H9 (cell line): ENCODE measurements at regions not wholly inside any gene's neighbourhood (a gene's known extent, or its start where the extent isn't known, plus 50 kb on each side); places are given as distances from the start of the nearest gene placed in this dataset.

Experiments used
- DNase-seq: peaks from one replicate; pipeline ENCODE4 v3.0.0-alpha.2; 2017
- H2AFZ ChIP-seq: one replicate; pipeline ENCODE4 v1.6.1; 2013; ENCODE audit warnings: mild to moderate bottlenecking, low read length, control low read depth, moderate library complexity
- H2AK5ac ChIP-seq: 2 replicates; pipeline ENCODE4 v1.6.1; 2013; ENCODE audit warnings: low read length, control low read depth, mixed read lengths; ENCODE audit not compliant: insufficient read length
- H2BK120ac ChIP-seq: one replicate; pipeline ENCODE4 v1.6.1; 2013; ENCODE audit warnings: low read depth, mild to moderate bottlenecking, low read length, control low read depth, inconsistent platforms; ENCODE audit not compliant: poor library complexity, severe bottlenecking
- H2BK12ac ChIP-seq: 2 replicates; pipeline ENCODE4 v1.6.1; 2013; ENCODE audit warnings: low read length, control low read depth, mixed read lengths, low read depth; ENCODE audit not compliant: insufficient read length
- H2BK15ac ChIP-seq: 2 replicates; pipeline ENCODE4 v1.6.1; 2013; ENCODE audit warnings: low read depth, low read length, control low read depth
- H2BK20ac ChIP-seq: one replicate; pipeline ENCODE4 v1.6.1; 2013; ENCODE audit warnings: low read depth, mild to moderate bottlenecking, low read length, control low read depth, inconsistent platforms; ENCODE audit not compliant: poor library complexity, severe bottlenecking
- H2BK5ac ChIP-seq: 2 replicates; pipeline ENCODE4 v1.6.1; 2013; ENCODE audit warnings: low read length, control low read depth, mixed read lengths; ENCODE audit not compliant: insufficient read length
- H3K14ac ChIP-seq: 2 replicates; pipeline ENCODE4 v1.6.1; 2013; ENCODE audit warnings: low read length, control low read depth; ENCODE audit not compliant: insufficient read depth
- H3K18ac ChIP-seq: 2 replicates; pipeline ENCODE4 v1.6.1; 2013; ENCODE audit warnings: low read depth, mild to moderate bottlenecking, mixed read lengths, low read length, control low read depth; ENCODE audit not compliant: insufficient read length
- H3K23ac ChIP-seq: 2 replicates; pipeline ENCODE4 v1.6.1; 2013; ENCODE audit warnings: low read length, control low read depth, mixed read lengths, low read depth; ENCODE audit not compliant: insufficient read length
- H3K23me2 ChIP-seq: 2 replicates; pipeline ENCODE4 v1.6.1; 2013; ENCODE audit warnings: low read depth, mild to moderate bottlenecking, mixed read lengths, low read length, control low read depth; ENCODE audit not compliant: insufficient read length, poor library complexity, severe bottlenecking
- H3K27ac ChIP-seq: 2 replicates; pipeline ENCODE4 v1.5.1; 2013; ENCODE audit warnings: low read length, control low read depth, mixed read lengths, low read depth; ENCODE audit not compliant: insufficient read length
- H3K27me3 ChIP-seq: 2 replicates; pipeline ENCODE4 v1.6.1; 2013; ENCODE audit warnings: low read length, control low read depth, inconsistent platforms; ENCODE audit not compliant: insufficient read depth
- H3K4ac ChIP-seq: 2 replicates; pipeline ENCODE4 v1.6.1; 2013; ENCODE audit warnings: low read depth, mild to moderate bottlenecking, control low read depth, inconsistent platforms, low read length, moderate library complexity
- H3K4me1 ChIP-seq: 2 replicates; pipeline ENCODE4 v1.6.1; 2013; ENCODE audit warnings: low read length, control low read depth, inconsistent platforms; ENCODE audit not compliant: insufficient read depth
- H3K4me2 ChIP-seq: 2 replicates; pipeline ENCODE4 v1.6.1; 2013; ENCODE audit warnings: low read length, control low read depth, mixed read lengths; ENCODE audit not compliant: insufficient read length, insufficient read depth
- H3K56ac ChIP-seq: 2 replicates; pipeline ENCODE4 v1.6.1; 2013; ENCODE audit warnings: low read depth, mild to moderate bottlenecking, mixed read lengths, low read length, control low read depth; ENCODE audit not compliant: insufficient read length
- H3K79me1 ChIP-seq: 2 replicates; pipeline ENCODE4 v1.6.1; 2013; ENCODE audit warnings: low read depth, mild to moderate bottlenecking, moderate library complexity, low read length, control low read depth, inconsistent platforms; ENCODE audit not compliant: insufficient read depth, poor library complexity, severe bottlenecking
- H3K79me2 ChIP-seq: 2 replicates; pipeline ENCODE4 v1.6.1; 2013; ENCODE audit warnings: low read length, control low read depth, inconsistent platforms; ENCODE audit not compliant: insufficient read depth
- H3K9ac ChIP-seq: 2 replicates; pipeline ENCODE4 v1.6.1; 2013; ENCODE audit warnings: low read length, control low read depth, mixed read lengths; ENCODE audit not compliant: insufficient read length; ENCODE audit errors: extremely low read depth
- H3K9me3 ChIP-seq: one replicate; pipeline ENCODE4 v1.6.1; 2013; ENCODE audit warnings: low read depth, low read length, inconsistent platforms; ENCODE audit not compliant: control insufficient read depth
- H3T11ph ChIP-seq: one replicate; pipeline ENCODE4 v1.6.1; 2013; ENCODE audit warnings: mild to moderate bottlenecking, low read length, control low read depth, inconsistent platforms
- H4K20me1 ChIP-seq: one replicate; pipeline ENCODE4 v1.6.1; 2013; ENCODE audit not compliant: control insufficient read depth, insufficient read length, insufficient read depth
- H4K5ac ChIP-seq: 2 replicates; pipeline ENCODE4 v1.6.1; 2013; ENCODE audit warnings: low read depth, mild to moderate bottlenecking, mixed read lengths, low read length, control low read depth; ENCODE audit not compliant: insufficient read length
- H4K8ac ChIP-seq: replicated peaks from 2 replicates; pipeline ENCODE4 v1.6.1; 2013; ENCODE audit warnings: low read length, control low read depth, mixed read lengths, low read depth; ENCODE audit not compliant: insufficient read length
- H4K91ac ChIP-seq: 2 replicates; pipeline ENCODE4 v1.6.1; 2013; ENCODE audit warnings: low read depth, mild to moderate bottlenecking, moderate library complexity, mixed read lengths, low read length, control low read depth; ENCODE audit not compliant: insufficient read length
- H3K27ac Mint-ChIP-seq, 3 experiments: 2 replicates in 2 of 3; 3 replicates in 1 of 3; pipeline ENCODE4 v1.8.0; 2020 to 2021; ENCODE audit warnings: mixed read lengths in 3 of 3, mild to moderate bottlenecking in 1 of 3, moderate library complexity in 1 of 3
- H3K27me3 Mint-ChIP-seq: 2 replicates; pipeline ENCODE4 v1.8.0; 2021; ENCODE audit warnings: low read depth, mild to moderate bottlenecking, moderate library complexity, mixed read lengths
- H3K36me3 Mint-ChIP-seq, 3 experiments: 2 replicates in 2 of 3; 3 replicates in 1 of 3; pipeline ENCODE4 v1.8.0; 2020 to 2021; ENCODE audit warnings: low read depth in 3 of 3, mixed read lengths in 3 of 3; ENCODE audit not compliant: insufficient read depth in 1 of 3
- H3K4me1 Mint-ChIP-seq, 2 experiments: 2 replicates each; pipeline ENCODE4 v1.8.0; 2020; ENCODE audit warnings: mixed read lengths in 2 of 2
- H3K4me3 Mint-ChIP-seq, 2 experiments: 2 replicates in 1 of 2; 3 replicates in 1 of 2; pipeline ENCODE4 v1.8.0; 2020 to 2021; ENCODE audit warnings: mild to moderate bottlenecking in 2 of 2, mixed read lengths in 2 of 2, moderate library complexity in 1 of 2
- H3K9me3 Mint-ChIP-seq, 2 experiments: 2 replicates in 1 of 2; 3 replicates in 1 of 2; pipeline ENCODE4 v1.8.0; 2020; ENCODE audit warnings: mild to moderate bottlenecking in 2 of 2, mixed read lengths in 2 of 2, moderate library complexity in 1 of 2
- WGBS: extraction: QIAGEN DNeasy Blood & Tissue Kit; methylation state at CpG from one replicate; pipeline ENCODE4 v1.1.7; 2013; ENCODE audit warnings: missing lambda C conversion rate, low lambda C conversion rate, mixed read lengths; ENCODE audit not compliant: insufficient read length; ENCODE audit errors: extremely low coverage; 5-methylcytosine and 5-hydroxymethylcytosine counted together
- TF ChIP-seq, protein P1 (sequence below): fragments of 200-600 bp; sonication (generic); conservative IDR thresholded peaks from 3 replicates; pipeline ENCODE4 v1.8.0; 2021; ENCODE audit warnings: antibody characterized with exemption, mild to moderate bottlenecking

DNA sequence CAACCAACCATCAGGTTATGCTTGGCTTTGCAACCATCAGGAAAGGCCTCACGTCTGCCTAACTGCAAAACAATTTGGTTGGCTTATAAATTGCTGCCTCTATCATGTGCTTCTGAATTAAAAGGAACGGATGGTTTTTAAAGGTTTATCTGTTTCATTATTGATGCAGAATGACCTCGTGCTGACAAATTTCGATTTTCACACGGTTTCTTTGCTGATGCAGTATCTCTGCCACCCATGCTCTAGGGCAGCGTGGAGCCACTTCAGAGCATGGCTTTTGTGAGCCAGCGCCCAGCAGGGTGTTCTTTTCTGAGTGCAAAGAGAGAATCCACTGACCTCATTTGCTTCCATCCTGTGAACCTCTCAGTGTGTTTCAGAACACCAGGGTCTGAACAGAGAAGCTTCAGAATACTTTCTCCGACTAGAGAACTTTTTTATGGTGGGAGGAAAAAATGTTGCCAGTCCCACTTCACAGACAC, 143.1 kb upstream of the L3MBTL4 start:
- peak; percentile 36 for DNase-seq
- no peak overlapping the region for H2BK12ac ChIP-seq
- TF ChIP-seq, protein P1, sequence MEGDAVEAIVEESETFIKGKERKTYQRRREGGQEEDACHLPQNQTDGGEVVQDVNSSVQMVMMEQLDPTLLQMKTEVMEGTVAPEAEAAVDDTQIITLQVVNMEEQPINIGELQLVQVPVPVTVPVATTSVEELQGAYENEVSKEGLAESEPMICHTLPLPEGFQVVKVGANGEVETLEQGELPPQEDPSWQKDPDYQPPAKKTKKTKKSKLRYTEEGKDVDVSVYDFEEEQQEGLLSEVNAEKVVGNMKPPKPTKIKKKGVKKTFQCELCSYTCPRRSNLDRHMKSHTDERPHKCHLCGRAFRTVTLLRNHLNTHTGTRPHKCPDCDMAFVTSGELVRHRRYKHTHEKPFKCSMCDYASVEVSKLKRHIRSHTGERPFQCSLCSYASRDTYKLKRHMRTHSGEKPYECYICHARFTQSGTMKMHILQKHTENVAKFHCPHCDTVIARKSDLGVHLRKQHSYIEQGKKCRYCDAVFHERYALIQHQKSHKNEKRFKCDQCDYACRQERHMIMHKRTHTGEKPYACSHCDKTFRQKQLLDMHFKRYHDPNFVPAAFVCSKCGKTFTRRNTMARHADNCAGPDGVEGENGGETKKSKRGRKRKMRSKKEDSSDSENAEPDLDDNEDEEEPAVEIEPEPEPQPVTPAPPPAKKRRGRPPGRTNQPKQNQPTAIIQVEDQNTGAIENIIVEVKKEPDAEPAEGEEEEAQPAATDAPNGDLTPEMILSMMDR, result no peak

More for the DNA sequence above, 143.1 kb upstream of the L3MBTL4 start:
- Histone ChIP-seq H3K4me2 (no peak overlapping the region), H3K79me1 (no peaks in the 10 kb centered on the region), H3K14ac (no peak overlapping the region), H3K56ac (no peak overlapping the region), H2BK5ac (no peak overlapping the region), H3K4me1 (peaks cover 12% of the 10 kb centered on the region; the same call in 1 of the 2 replicates), H3K79me2 (no peaks in the 10 kb centered on the region), H2BK20ac (no peak overlapping the region), H3K4ac (no peak overlapping the region), H3T11ph (no peak overlapping the region), H4K91ac (no peak overlapping the region), H3K18ac (no peak overlapping the region), H3K9me3 (no peaks in the 10 kb centered on the region), H3K23me2 (peaks cover 3% of the 10 kb centered on the region), H2AFZ (no peak overlapping the region), H2BK15ac (no peak overlapping the region), H2BK120ac (no peak overlapping the region), H4K20me1 (no peaks in the 10 kb centered on the region), H4K5ac (no peak overlapping the region), H3K27me3 (no peaks in the 10 kb centered on the region), H3K23ac (no peak overlapping the region), H3K27ac (no peak overlapping the region), H3K9ac (no peak overlapping the region), H2AK5ac (no peak overlapping the region), H4K8ac (no peak overlapping the region)
- Mint-ChIP-seq H3K27me3 (no peaks in the 10 kb centered on the region; the same call in 1 of the 2 replicates), H3K36me3 (no peaks in the 10 kb centered on the region; a peak in 1 of 7 replicates), H3K4me1 (peaks cover 30 to 49% of the 10 kb centered on the region in 2 experiments), H3K9me3 (peaks cover 0 to 4% of the 10 kb centered on the region in 2 experiments; a peak in 3 of 5 replicates), H3K27ac (peak overlapping the region in 2 of 3 experiments; percentile 65 to 84; a peak in 4 of 7 replicates), H3K4me3 (peak overlapping the region; percentile 22 to 66; a peak in 3 of 5 replicates)
- WGBS, result no CpG with 5 or more reads among the region's 8 CpGs
